IMR-90 (cell line): ENCODE measurements at regions not wholly inside any gene's neighbourhood (a gene's known extent, or its start where the extent isn't known, plus 50 kb on each side); places are given as distances from the start of the nearest gene placed in this dataset.

Source experiments
- ATAC-seq: fragments of 200-7000 bp; cut with Tn5 transposase; 2 replicates; pipeline ENCODE4 v1.9.1; 2020; ENCODE audit warnings: low read depth, mild to moderate bottlenecking, moderate library complexity
- BruUV-seq: library from RNA; stranded (reverse); fragments of 400-500 nt; replicated peaks from 2 replicates; lab custom pipeline; 2021; lab: Mats Ljungman, UMichigan
- CTCF ChIA-PET: fragments of 300-600 bp; formaldehyde crosslinking; extraction: SDS; loops from one replicate; lab custom pipeline; 2021; ENCODE audit warnings: antibody characterized with exemption; lab: Yijun Ruan, JAX
- POLR2A ChIA-PET: fragments of 300-600 bp; sonication (Branson Sonifier 250); formaldehyde crosslinking; loops from one replicate; lab custom pipeline; 2022; ENCODE audit warnings: antibody characterized with exemption; ENCODE audit not compliant: unreplicated experiment; lab: Charles Lee
- DNase-seq: peaks from one replicate; pipeline ENCODE4 v3.0.0; 2013
- H2AFZ ChIP-seq: replicated peaks from 2 replicates; pipeline ENCODE3; 2013; ENCODE audit warnings: low read length, mild to moderate bottlenecking; ENCODE audit not compliant: poor library complexity
- H2AK5ac ChIP-seq: 2 replicates; pipeline ENCODE4 v1.6.1; 2013; ENCODE audit warnings: low read depth, low read length, inconsistent platforms
- H2AK9ac ChIP-seq: replicated peaks from 2 replicates; pipeline ENCODE3; 2013; ENCODE audit warnings: mild to moderate bottlenecking, low read depth, low read length, moderate library complexity; ENCODE audit not compliant: poor library complexity
- H2BK120ac ChIP-seq: 2 replicates; pipeline ENCODE4 v1.6.1; 2013; ENCODE audit warnings: low read depth, low read length, inconsistent platforms
- H2BK15ac ChIP-seq: 3 replicates; pipeline ENCODE4 v1.6.1; 2013; ENCODE audit warnings: low read depth, low read length, inconsistent platforms
- H2BK20ac ChIP-seq: 2 replicates; pipeline ENCODE4 v1.6.1; 2013; ENCODE audit warnings: low read depth, mild to moderate bottlenecking, inconsistent platforms, low read length, moderate library complexity
- H2BK5ac ChIP-seq: 2 replicates; pipeline ENCODE4 v1.6.1; 2013; ENCODE audit warnings: mild to moderate bottlenecking, low read depth, low read length, inconsistent platforms; ENCODE audit not compliant: poor library complexity, severe bottlenecking
- H3K14ac ChIP-seq: replicated peaks from 2 replicates; pipeline ENCODE4 v1.6.1; 2013; ENCODE audit warnings: low read depth, low read length, inconsistent platforms
- H3K18ac ChIP-seq: 2 replicates; pipeline ENCODE4 v1.6.1; 2013; ENCODE audit warnings: low read depth, low read length, control low read depth
- H3K23ac ChIP-seq: 2 replicates; pipeline ENCODE4 v1.6.1; 2013; ENCODE audit warnings: low read depth, low read length, inconsistent platforms
- H3K27ac ChIP-seq: 2 replicates; pipeline ENCODE4 v1.5.1; 2013; ENCODE audit warnings: mild to moderate bottlenecking, control low read depth, low read length; ENCODE audit not compliant: insufficient read depth
- H3K27me3 ChIP-seq: 2 replicates; pipeline ENCODE4 v1.6.1; 2013; ENCODE audit warnings: low read length; ENCODE audit not compliant: control insufficient read depth, insufficient read depth
- H3K36me3 ChIP-seq: 2 replicates; pipeline ENCODE4 v1.6.1; 2013; ENCODE audit warnings: low read length, mixed read lengths; ENCODE audit not compliant: control insufficient read depth, insufficient read depth
- H3K4ac ChIP-seq: 2 replicates; pipeline ENCODE4 v1.6.1; 2013; ENCODE audit warnings: low read depth, low read length, inconsistent platforms
- H3K4me1 ChIP-seq: 2 replicates; pipeline ENCODE4 v1.6.1; 2013; ENCODE audit warnings: low read length, mixed read lengths; ENCODE audit not compliant: control insufficient read depth, insufficient read depth
- H3K4me2 ChIP-seq: 2 replicates; pipeline ENCODE4 v1.6.1; 2013; ENCODE audit warnings: low read depth, mild to moderate bottlenecking, control low read depth, low read length, moderate library complexity
- H3K4me3 ChIP-seq: 2 replicates; pipeline ENCODE4 v1.5.1; 2013; ENCODE audit warnings: low read depth, mild to moderate bottlenecking, control low read depth, low read length, moderate library complexity; ENCODE audit not compliant: insufficient read depth
- H3K56ac ChIP-seq: 2 replicates; pipeline ENCODE4 v1.6.1; 2013; ENCODE audit warnings: low read length, inconsistent platforms; ENCODE audit not compliant: insufficient read depth; ENCODE audit errors: extremely low read depth
- H3K79me1 ChIP-seq, 2 experiments: 2 replicates each; pipeline ENCODE4 v1.6.1; 2013; ENCODE audit warnings: low read length in 2 of 2, inconsistent platforms in 1 of 2, low read depth in 1 of 2
- H3K9ac ChIP-seq: 2 replicates; pipeline ENCODE4 v1.6.1; 2013; ENCODE audit warnings: low read depth, low read length, control low read depth
- H3K9me1 ChIP-seq: 2 replicates; pipeline ENCODE4 v1.6.1; 2013; ENCODE audit warnings: low read length, inconsistent platforms; ENCODE audit not compliant: insufficient read depth
- H3K9me3 ChIP-seq: 2 replicates; pipeline ENCODE4 v1.6.1; 2013; ENCODE audit warnings: low read length; ENCODE audit not compliant: control insufficient read depth, insufficient read depth
- H4K20me1 ChIP-seq: 2 replicates; pipeline ENCODE4 v1.6.1; 2013; ENCODE audit warnings: low read length, inconsistent platforms; ENCODE audit not compliant: insufficient read depth
- H4K5ac ChIP-seq: 2 replicates; pipeline ENCODE4 v1.6.1; 2013; ENCODE audit warnings: mild to moderate bottlenecking, low read depth, low read length, control low read depth
- H4K8ac ChIP-seq, 2 experiments: 2 replicates each; pipeline ENCODE4 v1.6.1; 2013; ENCODE audit warnings: low read depth in 2 of 2, low read length in 2 of 2, control low read depth in 1 of 2, inconsistent platforms in 1 of 2
- H4K91ac ChIP-seq: 2 replicates; pipeline ENCODE4 v1.6.1; 2013; ENCODE audit warnings: low read depth, low read length, inconsistent platforms; ENCODE audit not compliant: insufficient read depth
- CEBPB ChIP-seq: IDR thresholded peaks from 2 replicates; pipeline ENCODE4 v1.6.1; 2012; ENCODE audit warnings: low read depth, low read length, improper control_type of control experiment
- FOS ChIP-seq: fragments of 150-350 bp; IDR thresholded peaks from 2 replicates; pipeline ENCODE4 v1.6.1; 2016; ENCODE audit warnings: low read depth, low read length
- WGBS, 2 experiments: methylation state at CpG; one replicate each; pipeline versions ENCODE4 v1.1.5 to v1.1.7; 2013; ENCODE audit warnings: missing lambda C conversion rate in 2 of 2; ENCODE audit not compliant: insufficient read length in 1 of 2; ENCODE audit errors: extremely low coverage in 2 of 2; 5-methylcytosine and 5-hydroxymethylcytosine counted together
- dilution Hi-C: fragments of 300-500 bp; cut with HindIII; formaldehyde crosslinking; loops from one replicate; pipeline ENCODE4 v1.14.3; 2018; ENCODE audit warnings: low sequenced_read_pairs; ENCODE audit not compliant: unreplicated experiment
- in situ Hi-C: fragments of 300-500 bp; cut with MboI; formaldehyde crosslinking; loops from 3 replicates; pipeline ENCODE4 v1.14.3; 2019; ENCODE audit warnings: low sequenced_read_pairs, inconsistent platforms, mixed read lengths
- intact Hi-C: fragments of 100-400 bp; cut with micrococcal nuclease; formaldehyde crosslinking; loops from 2 replicates; pipeline ENCODE4 v1.10.0; 2022

GRCh38 chr5:158521995-158522394, 577.7 kb downstream of the EBF1 start:
- Histone ChIP-seq H3K23ac (no peak overlapping the region), H3K9me1 (no peaks in the 10 kb centered on the region), H3K4me2 (no peak overlapping the region), H2BK120ac (no peak overlapping the region), H3K14ac (no peak overlapping the region), H3K36me3 (no peaks in the 10 kb centered on the region), H4K5ac (no peak overlapping the region), H3K9ac (no peak overlapping the region), H3K4me1 (no peaks in the 10 kb centered on the region), H2AFZ (no peak overlapping the region), H2BK20ac (no peak overlapping the region), H3K27ac (no peak overlapping the region), H4K20me1 (no peaks in the 10 kb centered on the region), H3K9me3 (no peaks in the 10 kb centered on the region), H4K8ac (no peak overlapping the region), H3K56ac (no peak overlapping the region), H2AK5ac (no peak overlapping the region), H3K27me3 (no peaks in the 10 kb centered on the region), H3K4ac (no peak overlapping the region), H2AK9ac (no peak overlapping the region), H3K4me3 (no peak overlapping the region), H4K91ac (no peak overlapping the region), H3K79me1 (no peaks in the 10 kb centered on the region), H3K18ac (no peak overlapping the region), H2BK15ac (no peak overlapping the region), H2BK5ac (no peak overlapping the region)
- TF ChIP-seq FOS (no peak), CEBPB (peak; percentile 35; the same call in 1 of the 2 replicates)
- in situ Hi-C loops = no loop called here
- no peak for ATAC-seq
- ChIA-PET POLR2A (no interaction called here), CTCF (no interaction called here)
- intact Hi-C loops = no loop called here
- BruUV-seq = no TSS peak
- peak; percentile 10 for DNase-seq
- no CpG with 5 or more reads among the region's 3 CpGs for WGBS, 2 experiments
- dilution Hi-C loops = no loop called here
